Activated CD4-positive, alpha-beta memory T cell treated with anti-CD3 and anti-CD28 coated beads, Interleukin-2, amount 10 ng/mL, durations not matched to agents 7 days and 5 days (primary cell): ENCODE measurements at regions not wholly inside any gene's neighbourhood (a gene's known extent, or its start where the extent isn't known, plus 50 kb on each side); places are given as distances from the start of the nearest gene placed in this dataset.
"Not testable (repeated sequence)": the region's sequence is repeated elsewhere in the genome, so short reads cannot be mapped to it uniquely, and the experiment has no call there.

Source experiments
- CTCF ChIA-PET: fragments of 350-600 bp; sonication (Branson Sonifier 250); formaldehyde crosslinking; loops from one replicate; lab custom pipeline; 2021; ENCODE audit warnings: antibody characterized with exemption, inconsistent platforms; lab: Charles Lee
- POLR2A ChIA-PET: fragments of 350-600 bp; sonication (Branson Sonifier 250); formaldehyde crosslinking; loops from one replicate; lab custom pipeline; 2021; ENCODE audit warnings: antibody characterized with exemption; lab: Charles Lee
- DNase-seq: peaks from one replicate; pipeline ENCODE4 v3.0.0-alpha.2; 2020
- H3K27ac Mint-ChIP-seq: one replicate; pipeline ENCODE4 v1.8.0; 2021; ENCODE audit warnings: mild to moderate bottlenecking, mixed read lengths
- H3K27me3 Mint-ChIP-seq: one replicate; pipeline ENCODE4 v1.8.0; 2021; ENCODE audit warnings: mixed read lengths
- H3K36me3 Mint-ChIP-seq: one replicate; pipeline ENCODE4 v1.8.0; 2021; ENCODE audit warnings: low read depth, mixed read lengths
- H3K4me1 Mint-ChIP-seq: one replicate; pipeline ENCODE4 v1.8.0; 2021; ENCODE audit warnings: mixed read lengths
- H3K4me3 Mint-ChIP-seq: one replicate; pipeline ENCODE4 v1.8.0; 2021; ENCODE audit warnings: mild to moderate bottlenecking, mixed read lengths
- H3K9me3 Mint-ChIP-seq: one replicate; pipeline ENCODE4 v1.8.0; 2021; ENCODE audit warnings: mixed read lengths

- POLR2A ChIA-PET, H3K36me3 Mint-ChIP-seq, DNase-seq, CTCF ChIA-PET, H3K9me3 Mint-ChIP-seq, H3K4me3 Mint-ChIP-seq, H3K27ac Mint-ChIP-seq, H3K4me1 Mint-ChIP-seq: not testable (repeated sequence)
- H3K27me3 Mint-ChIP-seq, result peaks cover 12% of the 10 kb centered on the region
Observed at GRCh38 chr7:6882321-6882721, 56.2 kb upstream of the CCZ1B start.

- POLR2A ChIA-PET, H3K4me1 Mint-ChIP-seq, H3K36me3 Mint-ChIP-seq, H3K9me3 Mint-ChIP-seq, DNase-seq, CTCF ChIA-PET, H3K4me3 Mint-ChIP-seq, H3K27ac Mint-ChIP-seq: not testable (repeated sequence)
- peaks cover 12% of the 10 kb centered on the region for H3K27me3 Mint-ChIP-seq
Observed at GRCh38 chr7:6883756-6884155, 57.7 kb upstream of the CCZ1B start.

- ChIA-PET POLR2A (no interaction called here), CTCF (no interaction called here)
- no peak for DNase-seq
Observed at GRCh38 chr7:6886198-6886597, 60.1 kb upstream of the CCZ1B start.

GRCh38 chr7:6888267-6889045 lies 62.4 kb upstream of the CCZ1B start:
- H3K4me1 Mint-ChIP-seq, CTCF ChIA-PET, DNase-seq, H3K4me3 Mint-ChIP-seq, H3K27ac Mint-ChIP-seq, H3K36me3 Mint-ChIP-seq, POLR2A ChIA-PET, H3K9me3 Mint-ChIP-seq, H3K27me3 Mint-ChIP-seq: not testable (repeated sequence)

More at GRCh38 chr7:6886198-6886597, 60.1 kb upstream of the CCZ1B start:
- Mint-ChIP-seq H3K4me1 (no peaks in the 10 kb centered on the region), H3K27me3 (peaks cover 4% of the 10 kb centered on the region), H3K27ac (no peak overlapping the region), H3K4me3 (no peak overlapping the region), H3K36me3 (no peaks in the 10 kb centered on the region), H3K9me3 (peaks cover 6% of the 10 kb centered on the region)

- ChIA-PET POLR2A (no interaction called here), CTCF (no interaction called here)
- Mint-ChIP-seq H3K9me3 (peaks cover 6% of the 10 kb centered on the region), H3K36me3 (no peaks in the 10 kb centered on the region), H3K4me3 (no peak overlapping the region), H3K27ac (no peak overlapping the region), H3K4me1 (no peaks in the 10 kb centered on the region), H3K27me3 (no peaks in the 10 kb centered on the region)
- no peak for DNase-seq
Observed at GRCh38 chr7:6889252-6889812, 63.3 kb upstream of the CCZ1B start.

- H3K27ac Mint-ChIP-seq, POLR2A ChIA-PET, H3K4me3 Mint-ChIP-seq, H3K36me3 Mint-ChIP-seq, H3K4me1 Mint-ChIP-seq, H3K9me3 Mint-ChIP-seq, CTCF ChIA-PET, H3K27me3 Mint-ChIP-seq, DNase-seq: not testable (repeated sequence)
Observed at GRCh38 chr7:6902097-6902518, 76.0 kb upstream of the CCZ1B start.

- H3K4me3 Mint-ChIP-seq, H3K27me3 Mint-ChIP-seq, H3K27ac Mint-ChIP-seq, H3K9me3 Mint-ChIP-seq, H3K36me3 Mint-ChIP-seq, POLR2A ChIA-PET, DNase-seq, CTCF ChIA-PET, H3K4me1 Mint-ChIP-seq: not testable (repeated sequence)
Observed at GRCh38 chr7:6903289-6903688, 77.2 kb upstream of the CCZ1B start.

GRCh38 chr7:6903792-6904191 lies 77.7 kb upstream of the CCZ1B start:
- H3K4me1 Mint-ChIP-seq, CTCF ChIA-PET, POLR2A ChIA-PET: not testable (repeated sequence)

GRCh38 chr7:6917258-6917657 lies 91.2 kb upstream of the CCZ1B start:
- no peak for DNase-seq
- H3K9me3 Mint-ChIP-seq, result no peaks in the 10 kb centered on the region
- H3K27me3 Mint-ChIP-seq, result peaks cover 14% of the 10 kb centered on the region
- H3K36me3 Mint-ChIP-seq, result no peaks in the 10 kb centered on the region
- no peak overlapping the region for H3K4me3 Mint-ChIP-seq
- H3K27ac Mint-ChIP-seq, result no peak overlapping the region
- ChIA-PET POLR2A (no interaction called here), CTCF (no interaction called here)
- no peaks in the 10 kb centered on the region for H3K4me1 Mint-ChIP-seq

More at GRCh38 chr7:6903792-6904191, 77.7 kb upstream of the CCZ1B start:
- not testable (repeated sequence) for H3K27ac Mint-ChIP-seq, H3K27me3 Mint-ChIP-seq, H3K36me3 Mint-ChIP-seq, H3K4me3 Mint-ChIP-seq, H3K9me3 Mint-ChIP-seq, DNase-seq

GRCh38 chr7:6919169-6919568 lies 93.1 kb upstream of the CCZ1B start:
- CTCF ChIA-PET, H3K4me3 Mint-ChIP-seq, POLR2A ChIA-PET, H3K27ac Mint-ChIP-seq, DNase-seq, H3K9me3 Mint-ChIP-seq, H3K36me3 Mint-ChIP-seq, H3K4me1 Mint-ChIP-seq: not testable (repeated sequence)
- peaks cover 10% of the 10 kb centered on the region for H3K27me3 Mint-ChIP-seq

- CTCF ChIA-PET, H3K27ac Mint-ChIP-seq, H3K4me3 Mint-ChIP-seq, H3K27me3 Mint-ChIP-seq, H3K36me3 Mint-ChIP-seq, DNase-seq, H3K9me3 Mint-ChIP-seq, POLR2A ChIA-PET: not testable (repeated sequence)
- peaks cover 11% of the 10 kb centered on the region for H3K4me1 Mint-ChIP-seq
Observed at GRCh38 chr7:6924523-6924922, 98.4 kb upstream of the CCZ1B start.

- peak; percentile 33 for DNase-seq
- CTCF ChIA-PET, H3K9me3 Mint-ChIP-seq, H3K4me3 Mint-ChIP-seq, H3K36me3 Mint-ChIP-seq, H3K27me3 Mint-ChIP-seq, POLR2A ChIA-PET: not testable (repeated sequence)
- Mint-ChIP-seq H3K27ac (peak overlapping the region; percentile 58), H3K4me1 (peaks cover 21% of the 10 kb centered on the region)
Observed at GRCh38 chr7:6926193-6927174, 100.4 kb upstream of the CCZ1B start.

- H3K9me3 Mint-ChIP-seq, H3K27me3 Mint-ChIP-seq, CTCF ChIA-PET, DNase-seq, H3K36me3 Mint-ChIP-seq, H3K4me3 Mint-ChIP-seq, POLR2A ChIA-PET, H3K27ac Mint-ChIP-seq: not testable (repeated sequence)
- H3K4me1 Mint-ChIP-seq, result peaks cover 21% of the 10 kb centered on the region
Observed at GRCh38 chr7:6927643-6928042, 101.6 kb upstream of the CCZ1B start.
